ENCODE measurements at regions not wholly inside any gene's neighbourhood (a gene's known extent, or its start where the extent isn't known, plus 50 kb on each side); places are given as distances from the start of the nearest gene placed in this dataset.
"Not testable (repeated sequence)": the region's sequence is repeated elsewhere in the genome, so short reads cannot be mapped to it uniquely, and the experiment has no call there.

- not testable (repeated sequence) for TF ChIP-seq CTCF (conservative IDR thresholded peaks at IDR 0.05; ENCODE audit: low read depth, low read length); EZH2 (IDR thresholded peaks at IDR 0.05; ENCODE audit: borderline replicate concordance, low read depth, low read length, poor library complexity, severe bottlenecking)
These were observed 62.5 kb upstream of the NFE2L3 start for GRCh38 chr7:26089469-26089868.
